Mucosa of gallbladder (tissue), 1 donor: ENCODE measurements at regions not wholly inside any gene's neighbourhood (a gene's known extent, or its start where the extent isn't known, plus 50 kb on each side); places are given as distances from the start of the nearest gene placed in this dataset.
A peak's percentile ranks its signal among the peaks of the same experiment; 100 is the strongest.

ENCODE experiments used
- DNase-seq: peaks from one replicate; pipeline ENCODE4 v3.0.0-alpha.2; 2020; ENCODE audit warnings: low spot score
- donor health status: DM: no; HTN: no; CAD: no.

DNA sequence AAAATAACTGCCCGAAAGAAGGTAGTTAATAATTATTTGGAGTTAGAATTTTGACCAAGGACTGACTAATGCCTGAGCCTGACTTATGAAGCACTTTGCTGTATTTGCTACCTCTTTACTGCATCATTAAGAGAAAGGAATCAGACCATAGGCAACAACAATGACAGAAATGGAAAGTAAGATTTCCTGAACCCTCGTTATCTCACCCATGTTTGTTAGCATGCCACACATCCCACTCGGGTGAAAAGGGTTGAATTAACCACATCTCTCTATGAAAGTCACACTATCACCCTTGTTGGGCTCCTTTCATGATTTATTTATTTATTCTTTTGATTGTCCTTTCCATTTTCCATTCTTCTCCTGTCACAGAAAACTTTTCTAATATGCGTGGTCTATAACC is 59.6 kb downstream of the OLIG3 start:
- DNase-seq = no peak

DNA sequence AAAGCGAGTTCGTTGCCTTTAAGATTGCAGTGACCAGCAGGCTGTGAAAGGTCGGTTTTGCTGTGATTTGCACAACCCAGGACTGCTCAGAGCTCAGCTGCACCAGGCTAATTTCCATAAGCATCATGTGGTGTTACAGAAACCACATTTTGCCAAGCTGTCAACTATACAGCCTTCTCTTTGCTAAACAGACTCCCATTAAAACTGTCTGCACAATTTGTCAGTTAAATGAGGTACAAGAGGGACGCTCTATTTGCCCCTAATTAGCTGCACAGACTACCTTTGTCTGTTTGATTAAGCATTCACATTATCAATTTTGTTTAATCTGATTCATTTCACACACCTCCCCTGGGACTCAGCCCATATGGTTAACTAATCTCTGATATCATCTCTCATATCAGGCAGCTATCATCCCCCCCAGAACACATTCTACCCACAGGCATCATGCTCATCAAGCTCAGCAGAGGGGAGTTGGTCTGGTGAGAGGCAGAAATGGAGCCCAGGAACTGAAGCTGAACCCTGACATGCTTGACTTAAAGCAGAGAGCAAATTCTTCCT is 62.1 kb downstream of the OLIG3 start:
- DNase-seq = no peak

GRCh38 chr6:137430954-137431353 is 63.2 kb downstream of the OLIG3 start:
- no peak for DNase-seq

DNA sequence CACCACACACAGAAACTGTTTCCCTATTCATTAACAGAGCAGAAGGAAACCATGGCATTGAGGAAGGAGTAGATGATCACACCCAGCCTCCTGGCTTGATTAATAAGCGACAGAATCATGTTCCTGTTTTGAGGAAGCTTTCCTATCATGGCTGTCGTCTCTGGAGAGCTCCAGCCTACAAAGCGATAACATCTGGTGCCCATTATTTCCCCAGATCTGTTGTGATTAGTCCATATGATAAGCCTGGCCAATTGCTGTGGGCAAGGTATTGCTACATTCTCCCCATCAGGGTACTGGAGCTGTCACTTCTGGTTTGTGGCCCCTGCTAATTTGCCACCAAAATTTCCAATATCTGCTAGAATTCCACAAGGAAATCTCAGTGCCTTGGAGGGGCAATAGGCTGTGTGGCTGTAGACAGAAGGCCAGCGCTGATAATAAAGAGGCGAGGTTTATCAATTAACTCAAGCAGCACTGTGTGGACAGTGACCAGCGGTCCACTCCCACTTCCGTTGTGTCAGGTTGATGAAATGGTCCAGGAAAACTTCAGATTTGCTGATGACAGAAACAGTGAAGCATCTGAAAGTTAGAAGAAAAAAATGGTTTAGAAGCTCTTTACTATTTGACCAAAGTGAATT is 66.4 kb downstream of the OLIG3 start:
- no peak for DNase-seq

GRCh38 chr6:137426007-137426689 is 68.0 kb downstream of the OLIG3 start:
- DNase-seq = no peak

DNA sequence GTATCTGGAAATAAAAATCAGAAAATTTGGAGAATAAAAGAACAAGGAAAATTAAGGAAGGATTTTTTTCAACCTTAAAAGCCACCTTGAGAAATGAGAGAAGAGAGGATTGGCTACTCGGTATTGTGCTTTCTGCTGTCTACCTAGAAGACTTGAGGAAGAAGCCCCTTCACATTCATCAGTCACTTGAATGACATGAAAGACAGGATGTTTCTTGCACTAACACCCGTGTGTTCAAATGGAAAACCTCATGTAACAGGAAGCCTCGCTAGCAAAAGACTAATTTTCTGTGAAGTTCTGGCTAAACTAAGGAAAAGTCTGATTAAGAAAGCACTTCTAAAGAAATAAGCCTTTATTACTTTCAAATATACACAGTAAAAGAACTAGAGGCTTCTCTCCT is 69.9 kb downstream of the OLIG3 start:
- no peak for DNase-seq

DNA sequence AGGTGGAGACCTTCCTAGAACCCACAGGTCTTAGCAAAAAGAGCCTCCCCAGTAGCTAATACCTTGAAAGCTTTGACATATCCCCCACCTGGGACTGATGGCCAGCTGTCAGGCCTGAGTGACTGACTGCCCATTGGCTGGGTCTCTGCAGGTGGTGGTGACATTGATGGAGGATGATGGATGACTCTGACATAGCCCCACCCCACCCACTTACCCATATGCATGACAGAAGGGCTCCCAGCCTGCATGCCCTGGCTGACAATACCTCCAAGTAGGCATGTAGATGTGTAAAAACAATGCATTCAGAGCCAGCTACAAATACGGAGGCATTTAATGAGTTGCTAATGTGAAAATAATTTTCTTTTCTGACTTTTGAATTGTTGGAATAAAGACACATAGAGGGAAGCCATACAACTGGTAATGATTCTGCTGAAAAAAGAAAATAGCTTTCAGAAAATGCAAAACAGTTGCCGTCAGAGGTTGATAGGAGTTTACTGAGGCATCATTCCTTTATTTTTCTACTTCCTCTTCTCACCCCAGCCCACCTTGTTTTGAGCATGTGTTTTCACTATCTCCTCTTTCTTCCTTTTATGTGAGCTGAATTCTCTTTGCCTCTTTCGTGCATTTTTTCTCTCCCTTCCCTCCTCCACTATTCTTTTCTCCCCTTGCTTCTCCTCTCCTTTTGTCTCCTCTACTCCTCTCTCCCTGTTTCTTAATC is 70.6 kb downstream of the OLIG3 start:
- DNase-seq = no peak

- no peak for DNase-seq
Observed at GRCh38 chr6:137417396-137417795, 76.8 kb downstream of the OLIG3 start.

GRCh38 chr6:137416376-137417109 is 77.7 kb downstream of the OLIG3 start:
- DNase-seq = no peak

DNA sequence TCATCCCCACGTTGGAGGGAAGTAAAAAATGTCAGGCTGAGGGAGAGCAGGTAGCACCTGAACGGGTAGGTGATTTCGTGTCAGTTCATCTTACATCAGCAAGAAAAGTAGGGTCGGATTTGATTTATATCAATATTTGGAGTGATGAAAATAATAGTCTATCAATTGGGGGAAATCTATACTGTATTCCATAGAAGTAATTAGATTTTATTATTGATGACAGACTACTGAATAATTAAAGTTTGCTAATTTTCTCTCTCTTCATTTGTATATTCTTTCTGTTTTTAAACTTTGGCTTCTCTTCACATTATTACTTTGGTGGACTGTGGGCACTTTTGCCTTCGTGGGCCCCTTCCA is 78.4 kb downstream of the OLIG3 start:
- no peak for DNase-seq

DNA sequence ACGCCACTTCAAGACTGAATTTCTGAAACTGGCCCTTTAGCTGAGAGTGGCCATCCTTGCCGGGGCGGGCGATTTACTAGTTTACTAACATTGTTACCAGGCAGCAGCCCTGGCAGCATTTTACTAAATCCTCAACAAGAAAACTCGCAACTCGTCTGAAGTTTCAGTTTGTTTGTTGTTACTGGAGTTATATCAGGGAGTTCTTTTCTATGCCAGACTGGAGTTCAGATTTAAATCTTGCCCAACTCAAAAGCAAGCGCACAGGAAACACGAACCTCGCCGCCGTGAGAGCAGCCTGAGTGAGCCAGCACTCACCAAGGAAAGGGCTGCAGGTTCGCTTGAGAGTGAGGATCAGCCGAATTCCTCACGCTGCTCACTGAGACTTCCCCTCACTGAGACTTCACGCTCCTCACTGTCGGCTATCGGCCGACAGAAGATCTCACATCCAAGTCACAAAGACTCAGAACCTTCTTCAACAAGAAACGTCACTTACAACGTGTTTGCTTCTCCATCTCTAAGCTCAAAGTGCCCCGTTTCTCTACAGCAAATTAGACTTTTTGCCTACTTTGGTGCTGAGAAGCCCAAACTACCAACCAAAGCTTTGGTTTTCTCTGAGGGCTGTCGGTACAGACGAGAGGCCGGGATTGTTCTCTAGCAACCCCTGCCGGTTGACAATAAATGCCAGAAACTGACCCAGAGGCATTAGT is 78.9 kb downstream of the OLIG3 start:
- DNase-seq = peak; percentile 74

- DNase-seq = no peak
Observed at GRCh38 chr6:137414599-137414998, 79.6 kb downstream of the OLIG3 start.

GRCh38 chr6:137413482-137413881 is 80.7 kb downstream of the OLIG3 start:
- DNase-seq = no peak

GRCh38 chr6:137412562-137412961 is 81.6 kb downstream of the OLIG3 start:
- DNase-seq = no peak

- DNase-seq = no peak
Observed at GRCh38 chr6:137409266-137409777, 84.9 kb downstream of the OLIG3 start.

- no peak for DNase-seq
Observed at GRCh38 chr6:137407816-137408215, 86.4 kb downstream of the OLIG3 start.

- DNase-seq = no peak
Observed at GRCh38 chr6:137405806-137406205, 88.4 kb downstream of the OLIG3 start.

GRCh38 chr6:137403855-137404254 is 90.3 kb downstream of the OLIG3 start:
- no peak for DNase-seq

DNA sequence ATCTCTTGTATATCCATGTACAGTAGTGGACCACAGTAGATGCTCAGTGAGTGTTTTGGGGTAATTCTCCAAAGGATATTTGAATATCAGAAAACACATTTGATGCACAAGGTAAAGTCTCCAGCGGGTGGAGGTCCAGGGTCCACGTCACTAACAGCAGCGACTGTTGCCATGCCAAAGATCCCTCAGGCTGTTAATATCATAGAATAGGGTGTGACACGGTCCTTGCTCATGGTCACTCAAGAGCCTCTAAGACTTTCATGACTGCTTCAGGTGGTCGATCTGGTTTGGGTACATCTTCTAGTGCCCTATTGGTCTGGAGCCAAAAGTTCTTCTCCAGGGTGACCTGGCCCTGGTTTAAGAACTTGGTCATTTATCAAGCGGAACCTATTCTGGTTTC is 90.8 kb downstream of the OLIG3 start:
- no peak for DNase-seq

GRCh38 chr6:137402143-137402680 is 92.0 kb downstream of the OLIG3 start:
- DNase-seq = no peak

DNA sequence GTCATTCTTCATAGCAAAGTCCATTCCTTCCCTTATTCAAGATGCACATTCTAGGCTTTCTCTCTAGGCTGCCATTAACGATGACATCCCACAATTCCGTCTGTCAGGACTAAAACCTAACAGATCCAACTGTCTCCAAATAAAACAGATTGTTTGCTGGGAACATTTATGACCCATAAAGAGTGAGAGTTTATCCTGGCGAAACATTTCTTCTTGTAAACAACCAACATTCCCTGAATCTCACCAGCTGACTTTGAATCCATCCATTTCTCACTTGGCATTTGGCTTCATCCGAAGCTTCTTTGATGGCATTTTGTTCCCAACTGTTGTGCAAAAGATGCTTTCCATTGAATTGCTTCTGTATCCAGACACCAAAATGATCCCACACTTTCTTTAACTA is 93.1 kb downstream of the OLIG3 start:
- DNase-seq = no peak
